ENCODE measurements at regions not wholly inside any gene's neighbourhood (a gene's known extent, or its start where the extent isn't known, plus 50 kb on each side); places are given as distances from the start of the nearest gene placed in this dataset.

DNA sequence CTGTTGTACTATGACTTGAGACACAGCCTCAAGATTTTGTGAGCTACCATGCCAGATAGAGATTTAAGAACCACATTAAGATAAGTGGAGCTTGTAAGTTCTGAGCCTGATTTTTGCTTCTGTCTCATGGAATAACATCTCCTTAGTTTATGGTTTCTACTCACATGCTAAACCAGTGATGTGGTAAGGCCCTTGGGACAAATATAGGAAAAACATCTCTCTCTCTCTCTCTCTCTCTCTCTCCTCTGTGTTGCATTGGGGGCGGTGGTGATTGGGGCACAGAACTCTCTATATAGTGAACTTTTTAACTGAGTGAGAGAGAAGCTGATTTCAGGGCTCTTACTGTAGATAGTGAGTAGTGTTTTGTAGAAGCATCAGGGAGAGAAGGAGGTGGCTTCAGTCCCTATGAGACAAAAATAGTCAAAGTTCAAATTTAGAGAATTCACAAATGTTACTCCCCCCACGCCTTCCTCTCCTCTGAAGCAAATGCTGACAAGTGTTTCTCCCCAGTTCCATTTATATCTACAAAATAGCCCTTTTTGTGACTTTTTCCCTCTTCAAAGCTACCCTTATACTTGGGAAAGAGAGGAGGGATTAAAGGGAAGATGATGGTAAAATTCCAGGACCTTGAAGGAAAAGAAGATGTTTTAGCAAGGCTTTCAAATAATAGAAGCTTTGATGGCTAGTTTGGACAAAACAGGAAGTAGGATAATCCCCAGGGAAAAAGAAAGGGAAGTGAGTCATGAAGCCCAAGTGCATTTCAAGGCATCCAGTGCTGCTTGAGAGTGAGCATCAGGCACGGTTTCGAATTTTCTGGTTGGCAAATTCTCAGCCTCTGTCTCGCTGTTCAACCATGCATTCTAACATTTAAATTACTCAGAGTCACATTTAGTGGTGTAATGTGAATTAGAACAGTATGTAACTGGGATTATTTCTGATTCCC is 134.3 kb upstream of the AP1S2 start:
- TF ChIP-seq, protein P1, sequence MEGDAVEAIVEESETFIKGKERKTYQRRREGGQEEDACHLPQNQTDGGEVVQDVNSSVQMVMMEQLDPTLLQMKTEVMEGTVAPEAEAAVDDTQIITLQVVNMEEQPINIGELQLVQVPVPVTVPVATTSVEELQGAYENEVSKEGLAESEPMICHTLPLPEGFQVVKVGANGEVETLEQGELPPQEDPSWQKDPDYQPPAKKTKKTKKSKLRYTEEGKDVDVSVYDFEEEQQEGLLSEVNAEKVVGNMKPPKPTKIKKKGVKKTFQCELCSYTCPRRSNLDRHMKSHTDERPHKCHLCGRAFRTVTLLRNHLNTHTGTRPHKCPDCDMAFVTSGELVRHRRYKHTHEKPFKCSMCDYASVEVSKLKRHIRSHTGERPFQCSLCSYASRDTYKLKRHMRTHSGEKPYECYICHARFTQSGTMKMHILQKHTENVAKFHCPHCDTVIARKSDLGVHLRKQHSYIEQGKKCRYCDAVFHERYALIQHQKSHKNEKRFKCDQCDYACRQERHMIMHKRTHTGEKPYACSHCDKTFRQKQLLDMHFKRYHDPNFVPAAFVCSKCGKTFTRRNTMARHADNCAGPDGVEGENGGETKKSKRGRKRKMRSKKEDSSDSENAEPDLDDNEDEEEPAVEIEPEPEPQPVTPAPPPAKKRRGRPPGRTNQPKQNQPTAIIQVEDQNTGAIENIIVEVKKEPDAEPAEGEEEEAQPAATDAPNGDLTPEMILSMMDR (optimal IDR thresholded peaks at IDR 0.05 in 1 of 3, IDR thresholded peaks at IDR 0.05 in 1 of 3, conservative IDR thresholded peaks at IDR 0.05 in 1 of 3; ENCODE audit: extremely low read depth in 1 of 3, insufficient read depth in 2 of 3, low read length in 3 of 3): no peak
- no peak for TF ChIP-seq EZH2 (IDR thresholded peaks at IDR 0.05; ENCODE audit: low read length)

Data from keratinocyte (primary cell).